T-helper 1 cell treated with Interleukin-12 subunit alpha and Interleukin-12 subunit beta and Interleukin-4 antibody, amounts not matched to agents 30 ng/mL and 1 ng/mL, for 36 hours (primary cell): ENCODE measurements at regions not wholly inside any gene's neighbourhood (a gene's known extent, or its start where the extent isn't known, plus 50 kb on each side); places are given as distances from the start of the nearest gene placed in this dataset.
"Not testable (repeated sequence)": the region's sequence is repeated elsewhere in the genome, so short reads cannot be mapped to it uniquely, and the experiment has no call there.

Experiments used
- intact Hi-C: fragments of 100-400 bp; cut with micrococcal nuclease; formaldehyde crosslinking; loops from one replicate; pipeline ENCODE4 v1.15.1; 2024

GRCh38 chr7:68679459-68680234, 918.6 kb upstream of the AUTS2 start:
- intact Hi-C loops, result no loop called here

GRCh38 chr7:68680235-68680872, 917.9 kb upstream of the AUTS2 start:
- intact Hi-C loops, result no loop called here

GRCh38 chr7:68682910-68683309, 915.4 kb upstream of the AUTS2 start:
- intact Hi-C loops, result no loop called here

GRCh38 chr7:68684246-68684839, 913.9 kb upstream of the AUTS2 start:
- intact Hi-C loops, result no loop called here

GRCh38 chr7:68684996-68685395, 913.3 kb upstream of the AUTS2 start:
- intact Hi-C loops, result no loop called here

GRCh38 chr7:68688416-68689086, 909.7 kb upstream of the AUTS2 start:
- intact Hi-C loops, result no loop called here

- intact Hi-C loops, result no loop called here
These were observed 909.2 kb upstream of the AUTS2 start for GRCh38 chr7:68689087-68689433.

GRCh38 chr7:68691261-68692216, 906.7 kb upstream of the AUTS2 start:
- intact Hi-C loops, result no loop called here

GRCh38 chr7:68692511-68692910, 905.8 kb upstream of the AUTS2 start:
- intact Hi-C loops, result no loop called here

GRCh38 chr7:68694656-68695055, 903.6 kb upstream of the AUTS2 start:
- intact Hi-C loops, result no loop called here

- intact Hi-C loops, result no loop called here
These were observed 900.4 kb upstream of the AUTS2 start for GRCh38 chr7:68697796-68698280.

- intact Hi-C loops, result no loop called here
These were observed 899.1 kb upstream of the AUTS2 start for GRCh38 chr7:68699090-68699711.

- intact Hi-C loops, result no loop called here
These were observed 897.9 kb upstream of the AUTS2 start for GRCh38 chr7:68700414-68700813.

GRCh38 chr7:68706291-68706690, 892.0 kb upstream of the AUTS2 start:
- intact Hi-C loops, result no loop called here

GRCh38 chr7:68707159-68707558, 891.1 kb upstream of the AUTS2 start:
- intact Hi-C loops, result no loop called here

- intact Hi-C loops, result no loop called here
These were observed 890.3 kb upstream of the AUTS2 start for GRCh38 chr7:68707958-68708357.

- intact Hi-C loops, result no loop called here
These were observed 885.2 kb upstream of the AUTS2 start for GRCh38 chr7:68712956-68713495.

GRCh38 chr7:68714135-68714534, 884.1 kb upstream of the AUTS2 start:
- intact Hi-C loops, result not testable (repeated sequence)

GRCh38 chr7:68715907-68716306, 882.4 kb upstream of the AUTS2 start:
- intact Hi-C loops, result no loop called here

- intact Hi-C loops, result no loop called here
These were observed 881.1 kb upstream of the AUTS2 start for GRCh38 chr7:68717176-68717575.
